PC-9 (cell line): ENCODE measurements at regions not wholly inside any gene's neighbourhood (a gene's known extent, or its start where the extent isn't known, plus 50 kb on each side); places are given as distances from the start of the nearest gene placed in this dataset.

ENCODE experiments used
- EZH2 ChIP-seq: fragments of 200-600 bp; sonication (generic); IDR thresholded peaks from 2 replicates; pipeline ENCODE4 v1.8.0; 2017; ENCODE audit warnings: antibody characterized with exemption, low read depth
- TF ChIP-seq, protein P1 (sequence below): fragments of 200-600 bp; sonication (generic); conservative IDR thresholded peaks from 2 replicates; pipeline ENCODE4 v1.6.1; 2017; ENCODE audit warnings: mixed run types, antibody characterized with exemption, mild to moderate bottlenecking, moderate library complexity

DNA sequence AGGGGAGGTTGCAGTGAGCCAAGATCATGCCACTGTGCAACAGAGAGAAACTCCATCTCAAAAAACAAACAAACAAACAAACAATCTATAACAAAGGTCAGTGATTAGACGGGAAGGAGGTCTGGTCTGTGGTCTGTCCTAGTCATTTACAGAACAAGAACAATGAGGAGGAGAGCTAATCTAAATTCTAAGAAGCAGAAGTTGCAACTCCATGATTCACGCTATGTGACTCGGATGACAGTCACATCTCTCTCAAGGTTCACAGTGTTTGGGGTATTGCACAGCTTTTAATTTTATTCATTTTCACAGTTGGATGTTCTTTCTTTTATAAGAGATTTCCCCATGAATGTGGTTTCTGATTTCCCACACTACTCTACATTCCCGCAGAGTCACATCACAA is 218.7 kb upstream of the PIEZO2 start:
- TF ChIP-seq, protein P1, sequence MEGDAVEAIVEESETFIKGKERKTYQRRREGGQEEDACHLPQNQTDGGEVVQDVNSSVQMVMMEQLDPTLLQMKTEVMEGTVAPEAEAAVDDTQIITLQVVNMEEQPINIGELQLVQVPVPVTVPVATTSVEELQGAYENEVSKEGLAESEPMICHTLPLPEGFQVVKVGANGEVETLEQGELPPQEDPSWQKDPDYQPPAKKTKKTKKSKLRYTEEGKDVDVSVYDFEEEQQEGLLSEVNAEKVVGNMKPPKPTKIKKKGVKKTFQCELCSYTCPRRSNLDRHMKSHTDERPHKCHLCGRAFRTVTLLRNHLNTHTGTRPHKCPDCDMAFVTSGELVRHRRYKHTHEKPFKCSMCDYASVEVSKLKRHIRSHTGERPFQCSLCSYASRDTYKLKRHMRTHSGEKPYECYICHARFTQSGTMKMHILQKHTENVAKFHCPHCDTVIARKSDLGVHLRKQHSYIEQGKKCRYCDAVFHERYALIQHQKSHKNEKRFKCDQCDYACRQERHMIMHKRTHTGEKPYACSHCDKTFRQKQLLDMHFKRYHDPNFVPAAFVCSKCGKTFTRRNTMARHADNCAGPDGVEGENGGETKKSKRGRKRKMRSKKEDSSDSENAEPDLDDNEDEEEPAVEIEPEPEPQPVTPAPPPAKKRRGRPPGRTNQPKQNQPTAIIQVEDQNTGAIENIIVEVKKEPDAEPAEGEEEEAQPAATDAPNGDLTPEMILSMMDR: no peak
- TF ChIP-seq EZH2: no peak
